EH (cell line): ENCODE measurements at regions not wholly inside any gene's neighbourhood (a gene's known extent, or its start where the extent isn't known, plus 50 kb on each side); places are given as distances from the start of the nearest gene placed in this dataset.
"Not testable (repeated sequence)": the region's sequence is repeated elsewhere in the genome, so short reads cannot be mapped to it uniquely, and the experiment has no call there.

Experiments used
- DNase-seq: peaks from one replicate; pipeline ENCODE4 v3.0.0-alpha.2; 2015; ENCODE audit warnings: low read depth

GRCh38 chr13:64778002-64778401 lies 2452.1 kb downstream of the PCDH9 start:
- no peak for DNase-seq

- DNase-seq: no peak
These were observed 2455.2 kb downstream of the PCDH9 start for GRCh38 chr13:64774915-64775314.

- DNase-seq: no peak
These were observed 2459.4 kb downstream of the PCDH9 start for GRCh38 chr13:64770743-64771142.

- DNase-seq: no peak
These were observed 2463.1 kb downstream of the PCDH9 start for GRCh38 chr13:64767054-64767453.

GRCh38 chr13:64765636-64766035 lies 2464.5 kb downstream of the PCDH9 start:
- DNase-seq: no peak

GRCh38 chr13:64758521-64759244 lies 2471.5 kb downstream of the PCDH9 start:
- peak; percentile 37 for DNase-seq

- DNase-seq: no peak
These were observed 2473.5 kb downstream of the PCDH9 start for GRCh38 chr13:64756621-64757020.

- peak; percentile 52 for DNase-seq
These were observed 2474.2 kb downstream of the PCDH9 start for GRCh38 chr13:64755961-64756360.

GRCh38 chr13:64753233-64754000 lies 2476.7 kb downstream of the PCDH9 start:
- peak; percentile 3 for DNase-seq

- no peak for DNase-seq
These were observed 2480.8 kb downstream of the PCDH9 start for GRCh38 chr13:64749301-64749700.

GRCh38 chr13:64746845-64747244 lies 2483.3 kb downstream of the PCDH9 start:
- DNase-seq: no peak

GRCh38 chr13:64740493-64740892 lies 2489.6 kb downstream of the PCDH9 start:
- no peak for DNase-seq

- no peak for DNase-seq
These were observed 2504.6 kb downstream of the PCDH9 start for GRCh38 chr13:64725492-64725891.

GRCh38 chr13:64723724-64724123 lies 2506.4 kb downstream of the PCDH9 start:
- DNase-seq: peak; percentile 96

GRCh38 chr13:64718116-64718515 lies 2512.0 kb downstream of the PCDH9 start:
- DNase-seq: no peak

GRCh38 chr13:64716936-64717335 lies 2513.2 kb downstream of the PCDH9 start:
- DNase-seq: no peak

- DNase-seq: peak; percentile 39
These were observed 2521.1 kb downstream of the PCDH9 start for GRCh38 chr13:64709079-64709478.

GRCh38 chr13:64704121-64704649 lies 2526.0 kb downstream of the PCDH9 start:
- no peak for DNase-seq

GRCh38 chr13:64697226-64697625 lies 2532.9 kb downstream of the PCDH9 start:
- no peak for DNase-seq

- peak; percentile 67 for DNase-seq
These were observed 2541.1 kb downstream of the PCDH9 start for GRCh38 chr13:64688893-64689677.

- DNase-seq: not testable (repeated sequence)
These were observed 2543.6 kb downstream of the PCDH9 start for GRCh38 chr13:64686536-64686935.

GRCh38 chr13:64684685-64685431 lies 2545.3 kb downstream of the PCDH9 start:
- DNase-seq: peak; percentile 32
